LNCaP clone FGC (cell line): ENCODE measurements at regions not wholly inside any gene's neighbourhood (a gene's known extent, or its start where the extent isn't known, plus 50 kb on each side); places are given as distances from the start of the nearest gene placed in this dataset.

ENCODE experiments used
- DNase-seq: peaks from one replicate; pipeline ENCODE4 v3.0.0-alpha.2; 2011; ENCODE audit warnings: low read depth
- H3K4me3 ChIP-seq: 2 replicates; pipeline ENCODE4 v1.5.1; 2011; ENCODE audit warnings: mild to moderate bottlenecking, low read depth, low read length, control low read depth
- TF ChIP-seq, protein P1 (sequence below): IDR thresholded peaks from 2 replicates; pipeline ENCODE4 v1.5.1; 2012; ENCODE audit warnings: mild to moderate bottlenecking; ENCODE audit not compliant: control insufficient read depth, insufficient read depth; ENCODE audit errors: extremely low read depth

DNA sequence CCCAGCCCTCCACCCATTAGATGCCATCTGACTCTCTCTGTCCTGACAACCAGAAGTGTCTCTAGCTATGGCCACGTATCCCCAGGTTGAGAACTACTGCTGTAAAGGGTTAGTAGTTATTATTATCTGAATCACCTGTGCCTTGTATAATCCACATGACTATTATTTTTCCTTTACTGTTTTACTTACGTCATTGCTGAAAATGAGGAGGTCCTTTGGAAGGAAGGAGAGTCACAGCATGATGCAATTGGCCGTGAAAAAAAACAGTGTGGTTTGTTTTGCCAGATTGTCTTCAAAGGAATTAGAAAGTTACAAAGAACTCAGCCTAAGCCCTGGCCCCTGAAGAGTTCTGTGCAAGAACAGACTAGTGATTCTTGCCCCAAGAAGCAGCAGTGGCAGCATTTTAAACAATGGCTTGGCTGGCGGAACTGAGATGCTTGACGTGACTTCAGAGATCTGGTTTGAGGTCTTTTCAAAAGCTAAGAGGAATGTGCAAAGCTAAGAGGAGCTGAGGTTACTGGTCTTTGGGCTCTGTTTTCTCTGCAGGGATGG, 413.3 kb upstream of the EEF2KMT start:
- TF ChIP-seq, protein P1, sequence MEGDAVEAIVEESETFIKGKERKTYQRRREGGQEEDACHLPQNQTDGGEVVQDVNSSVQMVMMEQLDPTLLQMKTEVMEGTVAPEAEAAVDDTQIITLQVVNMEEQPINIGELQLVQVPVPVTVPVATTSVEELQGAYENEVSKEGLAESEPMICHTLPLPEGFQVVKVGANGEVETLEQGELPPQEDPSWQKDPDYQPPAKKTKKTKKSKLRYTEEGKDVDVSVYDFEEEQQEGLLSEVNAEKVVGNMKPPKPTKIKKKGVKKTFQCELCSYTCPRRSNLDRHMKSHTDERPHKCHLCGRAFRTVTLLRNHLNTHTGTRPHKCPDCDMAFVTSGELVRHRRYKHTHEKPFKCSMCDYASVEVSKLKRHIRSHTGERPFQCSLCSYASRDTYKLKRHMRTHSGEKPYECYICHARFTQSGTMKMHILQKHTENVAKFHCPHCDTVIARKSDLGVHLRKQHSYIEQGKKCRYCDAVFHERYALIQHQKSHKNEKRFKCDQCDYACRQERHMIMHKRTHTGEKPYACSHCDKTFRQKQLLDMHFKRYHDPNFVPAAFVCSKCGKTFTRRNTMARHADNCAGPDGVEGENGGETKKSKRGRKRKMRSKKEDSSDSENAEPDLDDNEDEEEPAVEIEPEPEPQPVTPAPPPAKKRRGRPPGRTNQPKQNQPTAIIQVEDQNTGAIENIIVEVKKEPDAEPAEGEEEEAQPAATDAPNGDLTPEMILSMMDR, result no peak
- DNase-seq, result no peak
- no peak overlapping the region for H3K4me3 ChIP-seq

DNA sequence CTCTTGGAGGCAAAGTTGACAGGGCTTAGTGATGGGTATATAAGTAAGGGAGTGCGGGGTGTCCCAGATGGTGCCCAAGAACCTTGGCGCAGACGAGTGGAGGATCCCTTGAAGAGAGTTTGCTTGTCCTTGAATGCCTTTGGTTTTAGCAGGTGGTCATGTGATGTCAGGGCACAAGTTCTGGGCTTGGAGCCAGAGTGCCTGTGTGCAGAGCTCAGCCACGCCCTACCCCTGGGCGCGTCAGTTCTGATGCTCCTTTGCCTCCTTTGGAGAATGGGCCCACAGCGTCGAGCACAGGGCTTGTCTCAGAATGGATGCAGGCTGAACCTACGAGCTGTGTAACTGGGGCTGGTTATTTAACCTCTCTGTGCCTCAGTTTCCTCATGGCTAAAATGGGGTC, 412.2 kb upstream of the EEF2KMT start:
- TF ChIP-seq, protein P1, result no peak
- no peak overlapping the region for H3K4me3 ChIP-seq
- DNase-seq, result peak; percentile 30

DNA sequence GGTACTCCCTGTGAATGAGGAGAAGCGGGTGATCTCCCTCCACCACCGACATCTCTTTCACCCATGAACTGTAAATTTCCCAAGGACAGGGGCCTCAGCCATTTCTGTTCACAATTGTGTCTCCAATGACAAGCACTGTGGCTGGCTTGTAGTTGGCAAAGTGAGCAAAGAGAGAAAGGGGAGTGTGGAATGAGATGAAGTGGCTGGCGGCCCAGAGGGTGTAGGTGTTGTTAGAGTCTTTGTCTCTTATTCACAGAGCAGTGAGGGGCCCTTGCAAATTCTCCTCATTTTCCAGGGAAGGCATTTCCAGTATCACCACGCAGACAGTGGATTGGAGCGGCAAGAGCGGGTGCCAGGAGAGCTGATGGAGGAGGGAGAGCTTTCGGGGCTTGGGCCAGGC, 411.7 kb upstream of the EEF2KMT start:
- H3K4me3 ChIP-seq, result no peak overlapping the region
- TF ChIP-seq, protein P1, result no peak
- DNase-seq, result no peak

DNA sequence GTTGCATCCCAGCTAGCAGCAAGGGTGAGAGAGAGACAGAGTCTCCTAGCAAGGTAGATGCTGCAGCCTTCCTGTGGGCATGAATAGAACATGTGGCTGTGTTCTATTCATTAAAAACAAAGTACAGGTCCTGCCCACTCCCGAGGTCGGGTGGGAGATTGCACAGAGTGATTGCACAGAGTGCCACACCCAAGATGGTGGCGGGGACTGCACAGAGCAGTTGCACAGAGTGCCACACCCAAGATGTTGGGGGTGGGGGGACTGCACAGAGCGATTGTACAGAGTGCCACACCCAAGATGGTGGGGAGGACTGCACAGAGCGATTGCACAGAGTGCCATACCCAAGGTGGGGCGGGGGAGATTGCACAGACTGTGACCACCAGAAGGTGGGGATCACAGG, 410.8 kb upstream of the EEF2KMT start:
- TF ChIP-seq, protein P1, result no peak
- DNase-seq, result no peak
- no peak overlapping the region for H3K4me3 ChIP-seq

DNA sequence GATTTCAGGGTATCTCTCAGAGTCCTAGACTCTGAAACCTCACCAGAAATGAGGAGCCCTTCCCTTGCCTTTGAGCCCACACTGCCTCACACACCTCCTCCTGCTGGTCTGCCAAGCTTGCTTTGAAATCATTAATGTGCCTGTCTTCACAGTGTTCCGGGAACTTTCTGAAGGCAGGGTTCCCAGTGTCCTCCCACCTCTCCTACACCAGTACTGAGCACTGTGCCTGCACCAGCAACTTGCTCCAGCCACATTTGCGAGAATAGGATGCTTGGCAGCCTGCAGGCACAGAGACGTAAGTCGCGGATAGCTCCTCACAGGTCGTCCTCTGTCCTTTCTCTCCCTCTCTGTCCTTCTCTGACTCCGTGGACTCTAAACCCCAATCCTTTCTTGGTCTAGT, 408.4 kb upstream of the EEF2KMT start:
- no peak overlapping the region for H3K4me3 ChIP-seq
- DNase-seq, result no peak
- TF ChIP-seq, protein P1, result no peak

DNA sequence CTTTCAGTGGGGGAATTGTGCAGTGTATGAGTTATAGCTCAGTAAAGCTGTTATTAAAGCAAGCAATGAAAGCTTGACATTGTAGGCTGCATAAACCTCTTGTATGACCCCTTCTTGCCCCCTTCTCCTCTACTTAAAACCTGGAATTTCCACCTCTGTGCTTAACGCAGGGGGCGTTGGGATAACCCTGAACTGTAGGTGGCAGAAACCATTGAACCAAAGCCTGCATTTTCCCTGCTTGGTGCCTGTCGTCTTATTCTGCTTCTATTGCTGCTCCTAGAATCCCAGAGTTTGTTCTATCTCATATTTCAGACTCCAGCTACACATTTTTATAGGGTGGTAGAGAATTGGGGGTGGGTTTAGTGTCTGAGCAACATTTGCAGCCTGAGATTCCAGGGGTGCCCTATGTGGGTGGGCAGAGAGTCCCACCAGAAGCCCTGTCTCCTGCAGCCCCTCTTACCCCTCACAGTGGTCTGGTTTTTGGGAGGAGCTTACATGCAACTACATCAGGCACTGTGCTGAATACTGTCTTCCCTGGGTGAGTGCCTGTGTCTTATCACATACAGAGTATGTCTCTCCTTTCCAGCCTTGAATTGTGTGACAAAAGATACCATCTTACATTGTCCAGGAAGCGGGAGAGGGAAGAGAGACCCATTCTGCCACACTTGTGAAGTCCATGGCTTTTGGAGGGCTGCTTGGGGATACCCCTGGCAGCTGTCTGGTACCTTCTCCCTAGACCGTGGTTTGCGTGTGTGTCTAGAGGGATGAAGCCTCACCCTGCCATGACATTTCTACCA, 407.7 kb upstream of the EEF2KMT start:
- TF ChIP-seq, protein P1, result no peak
- no peak for DNase-seq
- H3K4me3 ChIP-seq, result no peak overlapping the region

DNA sequence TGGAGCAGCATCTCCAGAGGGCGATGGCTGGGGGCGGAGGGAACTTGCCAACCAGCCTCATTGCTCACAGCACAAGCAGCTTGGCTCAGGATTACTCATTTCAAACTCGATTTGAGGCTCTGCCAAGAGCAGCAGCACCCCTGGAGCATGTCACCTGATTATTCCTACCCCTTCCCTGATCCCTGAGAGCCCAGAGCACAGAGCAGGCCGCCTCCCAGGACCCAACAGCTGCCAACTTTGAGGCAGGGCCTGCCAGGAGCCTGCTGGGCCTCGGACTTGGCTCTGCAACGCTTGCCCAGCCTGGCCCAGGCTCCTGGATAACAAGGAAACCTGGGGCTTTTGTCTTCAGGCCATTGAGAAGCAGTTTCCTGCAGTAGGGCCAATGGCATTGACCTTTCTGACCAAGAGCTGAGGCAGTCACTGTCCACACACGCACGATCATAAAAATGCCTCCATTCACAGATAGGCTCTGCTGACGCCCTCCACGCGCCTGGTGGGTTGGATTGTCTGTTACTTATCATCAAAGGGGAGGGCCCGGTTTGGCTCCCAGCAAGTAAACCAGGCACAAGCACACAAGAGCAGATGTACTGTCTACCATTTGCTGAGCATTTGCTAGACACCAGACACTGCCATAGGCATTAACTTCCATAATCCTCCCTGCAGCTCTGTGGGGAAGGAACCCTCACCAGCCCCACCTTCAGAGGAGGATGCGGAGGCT, 406.6 kb upstream of the EEF2KMT start:
- TF ChIP-seq, protein P1, result no peak
- DNase-seq, result no peak
- no peak overlapping the region for H3K4me3 ChIP-seq
